GM21723 (cell line): ENCODE measurements at regions not wholly inside any gene's neighbourhood (a gene's known extent, or its start where the extent isn't known, plus 50 kb on each side); places are given as distances from the start of the nearest gene placed in this dataset.

Experiments used
- ATAC-seq: cut with Tn5 transposase; IDR thresholded peaks from one replicate; pipeline ENCODE4 v1.9.1; 2021; ENCODE audit warnings: mild to moderate bottlenecking, moderate library complexity; ENCODE audit not compliant: unreplicated experiment

- ATAC-seq, result no peak
Observed at GRCh38 chr1:4977701-4978100, 323.3 kb downstream of the AJAP1 start.

DNA sequence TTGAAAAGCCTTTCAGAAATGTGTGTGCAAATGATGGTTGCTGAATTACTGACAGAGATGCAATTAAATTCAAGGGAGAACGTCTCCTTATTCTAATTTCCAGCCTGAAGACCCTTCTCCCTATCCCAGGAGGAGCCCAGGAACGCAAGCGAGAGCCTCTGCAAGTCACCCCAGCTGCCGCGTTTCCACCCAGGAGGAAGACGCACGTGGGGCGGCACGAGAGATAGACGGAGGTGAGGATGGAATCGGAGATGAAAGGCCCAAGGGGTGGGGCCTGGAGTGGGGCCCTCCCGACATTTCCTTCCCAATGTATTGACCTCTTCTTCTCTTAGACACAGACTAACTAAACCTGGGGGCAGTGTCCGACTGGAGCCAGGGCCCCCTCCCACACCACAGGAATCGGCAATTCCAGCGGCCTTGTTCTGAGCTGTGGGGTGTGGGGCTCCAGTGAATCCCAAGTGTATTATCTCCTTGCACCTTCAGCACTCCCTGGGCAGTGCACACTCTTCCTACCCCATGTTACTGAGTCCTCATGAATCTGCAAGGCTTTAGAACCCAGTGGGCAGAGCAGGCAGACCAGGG is 322.5 kb downstream of the AJAP1 start:
- no peak for ATAC-seq

DNA sequence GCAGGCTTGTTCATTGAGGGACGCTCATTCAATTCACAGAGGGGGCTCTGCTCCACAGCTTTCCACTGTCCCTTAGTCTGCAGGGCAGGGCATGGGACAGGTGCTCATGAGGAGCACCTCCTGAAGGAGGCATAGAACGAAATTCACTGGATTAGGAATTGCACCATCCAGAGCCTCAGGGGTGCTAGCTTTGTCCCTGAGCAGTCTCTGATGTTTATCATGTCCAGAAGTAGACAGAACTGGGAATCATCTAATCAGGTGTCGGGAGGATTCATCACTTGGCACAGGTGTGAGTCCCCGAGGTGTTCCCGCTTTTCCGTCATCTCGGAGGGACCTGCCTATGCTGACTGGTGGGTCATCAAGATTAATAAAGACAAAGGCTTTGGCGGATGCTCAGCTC is 321.4 kb downstream of the AJAP1 start:
- ATAC-seq, result no peak

DNA sequence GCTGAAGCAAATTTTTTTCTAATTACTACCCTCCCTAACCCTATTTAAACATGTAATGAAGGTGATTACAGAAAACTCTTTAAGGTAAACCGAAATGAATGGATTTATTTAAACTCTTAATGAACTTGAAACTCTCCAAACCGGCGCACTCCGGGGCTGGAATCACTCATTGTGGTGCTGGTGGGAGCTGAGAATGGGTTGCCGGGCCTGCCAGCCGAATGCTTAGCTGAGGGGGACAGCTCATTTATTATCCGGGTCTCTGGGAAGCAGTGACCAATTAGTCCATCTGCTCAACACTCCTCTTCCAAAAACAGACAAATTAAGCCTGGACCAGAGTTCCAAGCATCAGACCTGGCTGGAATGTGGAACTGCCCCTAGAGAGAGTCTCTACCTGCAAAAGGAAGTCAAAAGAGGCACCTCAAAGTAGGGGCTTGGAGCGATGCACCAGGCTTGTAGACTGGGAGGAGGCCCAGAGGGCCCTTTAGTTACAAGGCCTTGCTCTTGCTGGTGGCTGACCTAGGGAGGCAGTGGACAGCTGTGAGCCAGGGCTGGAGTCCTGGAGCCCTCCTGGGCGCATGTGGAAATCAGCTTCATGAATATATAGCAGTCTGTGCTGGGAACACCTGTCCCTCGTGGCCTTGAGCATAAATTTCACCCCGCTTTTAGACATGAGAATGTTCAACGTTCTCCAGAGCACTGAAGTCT is 320.7 kb downstream of the AJAP1 start:
- ATAC-seq, result no peak

DNA sequence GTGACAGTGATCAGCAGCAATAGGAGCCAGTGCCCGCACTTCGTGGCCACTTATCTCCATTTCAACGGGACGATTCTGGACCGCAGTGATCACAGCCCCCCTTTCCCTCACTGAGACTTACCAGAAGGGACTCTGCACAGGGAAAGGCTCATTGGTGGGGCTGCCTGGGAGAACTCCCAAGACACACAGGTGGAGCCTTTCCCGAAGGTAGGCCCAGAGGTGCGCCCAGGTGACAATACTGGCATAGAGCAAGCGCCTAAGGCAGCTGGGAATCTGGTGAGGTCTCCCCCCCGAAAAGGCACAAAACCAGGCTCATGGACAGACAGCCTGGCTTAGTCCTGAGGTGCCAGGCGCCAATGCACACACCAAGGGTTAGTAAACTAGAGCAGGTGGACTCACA is 318.9 kb downstream of the AJAP1 start:
- no peak for ATAC-seq

- no peak for ATAC-seq
Observed at GRCh38 chr1:4972761-4973320, 318.4 kb downstream of the AJAP1 start.

DNA sequence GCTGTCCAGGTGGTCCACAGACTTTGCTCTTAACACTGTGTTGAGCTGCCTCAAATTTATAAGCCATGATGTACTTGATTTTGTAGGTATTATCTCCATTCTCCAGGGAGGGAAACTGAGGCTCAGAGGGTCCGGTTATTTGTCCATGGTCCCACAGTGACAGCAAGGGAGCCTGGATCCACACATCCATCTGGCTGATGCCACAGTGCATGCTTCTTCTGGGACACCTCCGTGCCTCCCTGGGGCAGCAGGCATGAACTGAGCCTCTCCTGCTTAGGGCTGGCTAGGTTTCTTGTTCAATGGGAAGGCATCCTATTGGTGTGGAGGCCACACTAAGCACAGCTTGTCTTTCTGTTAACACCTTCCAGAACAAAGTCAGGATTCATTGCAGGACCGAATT is 317.3 kb downstream of the AJAP1 start:
- no peak for ATAC-seq

GRCh38 chr1:4970532-4970931 is 316.1 kb downstream of the AJAP1 start:
- ATAC-seq, result no peak

- ATAC-seq, result no peak
Observed at GRCh38 chr1:4969556-4970129, 315.2 kb downstream of the AJAP1 start.

GRCh38 chr1:4965346-4966075 is 311.1 kb downstream of the AJAP1 start:
- ATAC-seq, result no peak

GRCh38 chr1:4964634-4965345 is 310.4 kb downstream of the AJAP1 start:
- ATAC-seq, result no peak

DNA sequence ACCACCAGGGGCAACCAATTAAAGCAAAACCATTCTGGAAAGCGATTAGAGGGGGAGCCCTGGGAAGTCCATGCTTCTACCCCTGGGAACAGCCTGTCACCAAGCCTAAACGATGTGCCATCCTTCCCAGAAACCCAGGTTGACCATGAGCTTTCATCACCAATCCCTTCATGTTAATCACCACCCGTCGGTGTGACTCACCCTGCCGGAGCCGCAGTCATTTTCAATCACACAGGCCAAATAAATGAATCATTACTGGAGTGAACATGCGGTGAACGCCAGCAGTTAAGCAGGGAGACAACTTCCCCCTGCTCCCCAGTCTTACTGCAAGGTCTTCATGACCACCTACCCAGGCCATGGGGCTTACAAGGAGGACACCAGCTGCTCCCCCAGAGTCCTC is 308.8 kb downstream of the AJAP1 start:
- no peak for ATAC-seq

DNA sequence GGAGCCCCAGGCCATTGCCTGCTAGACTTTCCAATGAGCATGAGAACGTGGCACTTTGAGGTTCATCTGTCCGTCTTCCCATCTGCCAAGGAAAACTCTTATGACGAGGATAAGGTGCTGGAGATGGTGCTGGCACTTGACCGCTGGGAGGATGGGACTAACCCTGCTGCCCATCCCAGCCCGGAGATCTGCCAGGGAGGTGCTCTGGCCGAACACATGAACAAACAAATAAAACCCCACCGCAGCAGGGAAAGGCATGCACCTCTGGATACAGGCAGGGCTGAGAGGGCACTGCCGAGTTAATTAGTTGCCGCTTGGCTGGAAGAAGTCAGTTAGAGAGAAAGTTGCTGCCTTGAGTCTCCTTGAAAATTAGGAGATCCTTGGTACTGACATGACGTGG is 308.4 kb downstream of the AJAP1 start:
- no peak for ATAC-seq

DNA sequence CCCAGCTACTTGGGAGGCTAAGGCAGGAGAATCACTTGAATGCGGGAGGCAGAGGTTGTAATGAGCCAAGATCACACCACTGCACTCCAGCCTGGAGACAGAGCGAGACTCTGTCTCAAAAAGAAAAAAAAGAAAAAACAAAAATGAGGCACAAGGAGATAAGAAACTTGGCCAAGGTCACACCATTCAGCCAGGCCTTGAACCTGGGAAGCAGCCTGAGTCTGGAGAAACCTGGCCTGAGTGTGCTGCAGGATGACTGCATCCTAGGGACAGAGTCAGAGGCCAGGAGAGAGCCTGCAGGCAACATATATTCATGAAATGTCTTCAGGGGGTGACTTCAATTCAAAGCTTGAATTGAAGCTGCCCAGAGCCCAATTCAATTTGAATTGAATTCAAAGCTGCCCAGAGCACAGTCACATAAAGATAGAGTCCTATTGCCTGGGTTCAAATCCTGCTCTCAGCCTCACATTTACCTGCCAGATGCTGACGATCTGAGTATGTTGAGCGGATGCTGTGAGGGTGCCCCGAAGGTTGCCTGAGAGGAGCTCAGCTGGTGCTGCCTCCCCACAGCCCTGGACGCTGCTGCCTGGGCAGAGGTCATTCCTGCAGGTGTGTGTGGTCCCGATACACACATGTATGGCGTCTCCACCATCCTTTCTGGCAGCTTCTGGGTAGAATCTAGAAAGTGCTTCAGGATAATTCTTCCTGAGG is 307.7 kb downstream of the AJAP1 start:
- no peak for ATAC-seq

DNA sequence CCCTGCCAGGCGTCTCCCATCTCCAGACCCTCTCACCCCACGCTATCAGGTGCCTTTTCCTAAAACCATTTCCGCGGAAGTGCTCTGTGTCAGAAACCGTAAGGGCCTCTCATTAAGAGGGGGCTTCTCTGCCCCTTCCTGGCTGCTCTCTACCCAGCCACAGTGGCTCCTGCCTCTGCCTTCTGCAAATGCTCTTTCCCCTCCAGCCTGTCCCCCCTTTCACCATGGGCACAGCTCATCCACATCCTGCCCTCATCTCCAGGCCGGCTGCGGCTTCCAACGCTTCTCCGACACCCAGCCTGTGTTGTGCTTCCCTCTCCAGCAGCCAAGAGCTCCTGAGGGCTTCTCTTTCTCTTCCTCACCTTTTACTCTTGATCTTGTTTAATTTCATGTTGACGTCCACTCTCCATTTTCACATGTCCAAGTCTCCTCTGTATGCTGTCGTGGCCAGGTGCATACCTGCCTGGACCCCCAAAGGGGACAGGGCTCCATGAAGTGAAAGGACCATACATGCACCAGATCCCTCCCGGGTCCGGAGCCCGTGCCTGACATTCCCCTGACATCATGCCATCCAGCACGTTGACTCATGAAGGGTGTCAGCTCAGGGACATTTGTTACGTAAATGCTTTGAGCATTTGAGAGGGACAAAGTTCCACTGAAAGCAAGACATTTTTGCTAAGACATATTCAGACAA is 306.5 kb downstream of the AJAP1 start:
- ATAC-seq, result no peak

DNA sequence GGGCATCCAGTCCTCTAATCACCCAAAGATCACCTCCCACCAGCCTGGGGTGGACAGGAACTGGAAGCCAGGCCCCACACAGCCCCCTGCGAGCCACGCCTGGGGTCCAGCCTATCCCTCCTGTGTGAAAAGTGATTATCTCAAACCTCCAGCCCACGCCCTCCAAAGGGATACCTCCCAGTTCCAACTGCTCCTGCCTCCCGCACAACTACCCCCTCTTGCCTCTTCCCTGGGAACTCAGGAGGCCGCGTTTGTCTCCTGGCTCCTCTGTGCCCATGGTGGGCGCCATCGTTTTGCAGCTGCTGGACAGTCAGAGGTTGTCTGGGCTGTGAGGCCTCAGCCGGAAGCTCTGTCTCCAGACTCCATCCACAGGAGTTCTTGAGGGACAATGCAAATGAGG is 305.9 kb downstream of the AJAP1 start:
- no peak for ATAC-seq

DNA sequence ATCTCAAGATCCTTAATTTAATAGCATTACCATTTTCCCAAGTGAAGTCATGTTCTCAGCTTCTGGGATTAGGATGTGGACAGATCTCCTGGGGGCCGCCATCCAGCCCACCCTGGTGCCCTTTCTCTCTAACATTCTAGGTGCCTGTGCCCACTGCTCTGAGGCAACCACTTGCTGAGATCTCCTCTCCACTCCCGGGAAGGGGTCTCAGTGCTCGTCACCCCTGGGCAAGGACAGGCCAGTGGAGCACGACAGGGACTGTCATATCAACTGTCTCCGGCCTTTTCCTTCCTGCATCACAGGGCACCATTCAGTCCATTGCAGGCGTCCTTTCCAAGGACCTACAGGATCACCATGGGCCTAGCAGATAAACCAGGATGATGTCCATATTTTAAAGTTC is 304.8 kb downstream of the AJAP1 start:
- ATAC-seq, result no peak

- ATAC-seq, result no peak
Observed at GRCh38 chr1:4957027-4957426, 302.6 kb downstream of the AJAP1 start.

DNA sequence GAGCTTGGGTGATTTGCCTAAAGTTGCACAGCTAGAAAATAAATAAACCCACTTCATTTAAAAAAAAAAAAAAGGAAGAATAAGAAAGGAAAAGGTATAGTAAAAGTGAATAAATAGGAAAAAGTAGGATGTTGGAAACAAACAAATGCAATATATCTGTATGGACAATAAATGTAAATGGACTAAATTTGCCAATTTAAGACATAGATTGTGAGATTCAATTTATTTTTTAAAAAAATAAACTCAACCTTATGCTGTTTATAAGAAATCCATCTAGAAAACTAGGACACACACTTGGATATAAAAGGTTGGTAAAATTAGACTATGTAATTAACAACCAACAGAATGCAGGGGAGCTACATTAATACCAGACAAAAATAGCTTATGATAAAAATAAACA is 300.0 kb downstream of the AJAP1 start:
- ATAC-seq, result no peak

DNA sequence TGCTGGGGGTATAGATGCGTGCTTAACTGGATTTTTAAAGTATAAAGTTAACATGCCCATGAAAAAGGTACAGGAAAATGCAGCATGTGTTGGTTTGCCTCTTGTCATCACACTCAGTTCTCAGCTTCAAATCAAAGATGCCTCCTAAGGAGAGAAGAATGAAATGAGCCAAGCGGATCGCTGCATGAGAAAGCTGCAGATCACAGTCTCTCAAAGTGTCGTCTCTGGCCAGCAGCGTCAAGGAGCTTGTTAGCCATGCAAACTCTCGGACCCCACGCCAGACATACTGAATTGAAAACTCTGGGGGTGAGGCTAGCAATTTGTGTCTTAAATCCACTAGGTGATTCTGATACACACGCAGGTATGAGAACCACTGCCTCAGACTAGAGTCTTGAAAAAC is 297.2 kb downstream of the AJAP1 start:
- ATAC-seq, result no peak
